ELR (cell line): ENCODE measurements at regions not wholly inside any gene's neighbourhood (a gene's known extent, or its start where the extent isn't known, plus 50 kb on each side); places are given as distances from the start of the nearest gene placed in this dataset.
A peak's percentile ranks its signal among the peaks of the same experiment; 100 is the strongest.

Experiments used
- DNase-seq: peaks from one replicate; pipeline ENCODE4 v3.0.0-alpha.2; 2015; ENCODE audit warnings: low read depth

DNA sequence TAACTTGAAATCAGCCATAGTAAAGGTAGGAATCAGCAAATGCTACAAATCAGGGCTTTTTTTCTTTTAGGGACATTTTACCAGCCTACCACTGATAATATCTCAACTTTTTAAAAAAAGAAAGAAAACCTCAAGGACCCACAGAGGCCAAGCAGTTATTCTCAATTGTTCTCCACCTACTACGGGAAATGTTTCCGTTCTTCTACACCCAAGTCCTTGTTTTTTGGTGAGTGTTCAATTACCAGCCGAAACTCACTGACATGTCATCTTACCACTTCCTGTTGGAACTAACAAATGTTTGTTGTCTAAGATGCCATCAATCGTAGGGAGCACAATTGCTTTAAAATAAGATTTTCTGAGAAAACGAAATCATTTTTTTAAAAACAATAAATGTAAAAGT is 50.2 kb upstream of the CDK1 start:
- no peak for DNase-seq

DNA sequence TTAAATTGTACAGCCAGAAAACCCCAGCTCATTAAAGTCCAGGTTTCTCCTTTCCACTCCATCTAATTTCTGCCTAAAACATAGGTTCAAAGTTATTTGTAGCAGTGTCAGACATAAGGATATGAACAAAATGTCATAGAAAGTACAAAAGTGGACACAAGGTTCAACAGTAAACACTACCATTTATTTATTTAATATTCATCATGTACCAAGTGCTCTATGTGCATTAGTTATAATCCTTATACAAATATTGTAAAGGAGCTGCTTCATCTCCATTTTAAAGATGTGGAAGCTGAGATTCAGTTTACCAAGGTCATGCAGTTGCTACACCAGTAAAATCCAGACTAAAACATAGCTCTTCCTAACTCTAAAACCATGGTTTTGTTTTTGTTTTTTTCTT is 52.0 kb upstream of the CDK1 start:
- no peak for DNase-seq

GRCh38 chr10:60722623-60723022 is 55.7 kb upstream of the CDK1 start:
- DNase-seq, result no peak

- no peak for DNase-seq
These were observed 58.6 kb upstream of the CDK1 start for GRCh38 chr10:60719721-60720120.

GRCh38 chr10:60718886-60719285 is 59.4 kb upstream of the CDK1 start:
- DNase-seq, result no peak

- peak; percentile 2 for DNase-seq
These were observed 60.4 kb upstream of the CDK1 start for GRCh38 chr10:60717852-60718251.

DNA sequence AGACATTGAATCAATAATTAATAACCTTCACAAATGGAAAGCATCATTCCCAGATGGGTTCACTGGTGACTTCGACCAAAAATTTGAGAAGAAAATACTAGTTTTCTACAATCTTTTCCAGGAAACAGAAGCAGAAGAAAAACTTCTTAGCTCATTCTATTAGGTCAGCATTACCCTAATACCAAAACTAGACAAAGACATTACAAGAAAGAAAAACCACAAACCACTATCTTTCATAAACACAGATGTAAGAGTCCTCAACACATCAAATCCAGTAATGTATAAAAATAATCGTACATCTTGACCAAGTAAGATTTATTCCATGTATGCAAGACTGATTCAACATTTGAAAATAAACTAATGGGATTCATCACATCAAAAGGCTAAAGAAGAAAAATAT is 64.0 kb upstream of the CDK1 start:
- DNase-seq, result no peak

GRCh38 chr10:60711496-60711895 is 66.8 kb upstream of the CDK1 start:
- no peak for DNase-seq

GRCh38 chr10:60710041-60710440 is 68.2 kb upstream of the CDK1 start:
- no peak for DNase-seq

- no peak for DNase-seq
These were observed 69.6 kb upstream of the CDK1 start for GRCh38 chr10:60708666-60709065.

DNA sequence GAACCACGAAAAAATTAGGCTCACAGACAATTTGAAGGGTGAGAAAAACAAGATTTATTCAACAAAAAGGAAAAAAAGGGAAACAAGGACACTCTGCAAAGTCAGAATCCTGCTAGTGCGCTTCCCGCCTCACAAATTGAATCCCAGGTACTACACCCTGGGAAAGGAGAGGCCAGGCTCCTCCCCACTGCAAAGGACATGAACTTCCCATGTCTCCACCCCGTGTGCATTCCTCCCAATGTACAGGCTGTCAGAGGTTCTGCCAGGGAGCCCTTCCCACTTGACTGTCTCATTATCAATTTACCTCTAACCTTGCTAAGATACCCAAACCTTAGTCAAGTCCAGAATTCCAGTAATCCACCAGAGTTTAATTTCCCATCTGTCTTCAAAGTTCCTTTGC is 70.4 kb upstream of the CDK1 start:
- no peak for DNase-seq

DNA sequence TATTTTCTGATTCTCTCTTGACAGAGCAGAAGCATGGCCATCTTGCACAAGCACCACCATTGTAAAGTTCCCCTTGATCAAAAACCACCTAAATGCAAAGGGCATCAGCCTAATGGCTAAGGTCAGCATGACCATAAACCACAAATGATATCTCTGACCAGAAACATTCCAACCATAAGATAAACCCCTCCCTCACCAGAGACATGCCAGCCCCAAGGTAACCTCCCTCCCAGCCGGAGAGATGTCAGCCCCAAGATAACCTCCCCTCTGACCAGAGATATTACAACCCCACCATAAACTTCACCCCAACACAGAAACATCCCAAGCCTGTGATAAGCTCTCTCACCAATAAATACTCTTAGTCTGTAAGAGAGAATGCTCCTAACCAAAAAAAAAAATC is 72.1 kb upstream of the CDK1 start:
- DNase-seq, result no peak

GRCh38 chr10:60705376-60705775 is 72.9 kb upstream of the CDK1 start:
- DNase-seq, result no peak

DNA sequence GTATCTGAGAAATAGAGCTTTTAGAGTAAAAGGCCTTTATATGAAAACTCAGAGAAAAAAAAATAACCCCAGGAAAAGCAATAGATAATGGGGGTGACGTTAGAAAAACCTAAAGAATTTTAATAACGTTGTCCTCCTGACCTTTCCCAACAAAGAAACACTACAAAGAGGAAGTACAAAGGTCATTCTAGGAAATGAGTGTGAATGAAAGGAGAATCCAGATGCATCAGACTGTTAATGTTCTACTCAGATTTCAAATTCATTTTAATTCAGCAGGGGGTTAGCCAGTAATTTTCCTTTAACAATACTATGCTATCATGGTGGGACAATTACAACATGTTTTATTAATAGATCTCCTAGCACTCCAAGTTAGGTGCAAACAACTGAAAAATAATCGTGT is 73.8 kb upstream of the CDK1 start:
- DNase-seq, result no peak

- no peak for DNase-seq
These were observed 74.8 kb upstream of the CDK1 start for GRCh38 chr10:60703266-60704041.

GRCh38 chr10:60687679-60688078 is 90.6 kb upstream of the CDK1 start:
- no peak for DNase-seq

GRCh38 chr10:60684091-60684490 is 94.2 kb upstream of the CDK1 start:
- no peak for DNase-seq

DNA sequence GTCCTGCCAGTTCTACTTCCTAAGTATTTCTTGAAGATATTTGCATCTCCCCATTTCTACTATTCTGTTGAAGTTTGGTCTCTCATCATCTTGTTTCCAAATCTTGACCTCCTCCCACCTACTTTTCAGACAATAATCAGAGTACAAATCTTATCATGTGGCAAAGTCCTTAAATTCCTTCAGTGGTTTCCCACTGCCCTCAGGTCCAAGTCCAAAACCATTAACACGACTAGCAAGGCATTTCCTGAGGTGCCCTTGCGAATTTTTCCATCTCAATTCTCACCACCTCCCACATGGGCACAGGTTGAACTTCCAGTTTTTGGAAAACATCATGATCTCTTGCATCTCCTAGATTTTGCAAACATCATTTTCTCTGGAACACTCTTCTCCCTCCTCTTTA is 97.2 kb upstream of the CDK1 start:
- no peak for DNase-seq

- DNase-seq, result no peak
These were observed 98.8 kb upstream of the CDK1 start for GRCh38 chr10:60679388-60679990.

DNA sequence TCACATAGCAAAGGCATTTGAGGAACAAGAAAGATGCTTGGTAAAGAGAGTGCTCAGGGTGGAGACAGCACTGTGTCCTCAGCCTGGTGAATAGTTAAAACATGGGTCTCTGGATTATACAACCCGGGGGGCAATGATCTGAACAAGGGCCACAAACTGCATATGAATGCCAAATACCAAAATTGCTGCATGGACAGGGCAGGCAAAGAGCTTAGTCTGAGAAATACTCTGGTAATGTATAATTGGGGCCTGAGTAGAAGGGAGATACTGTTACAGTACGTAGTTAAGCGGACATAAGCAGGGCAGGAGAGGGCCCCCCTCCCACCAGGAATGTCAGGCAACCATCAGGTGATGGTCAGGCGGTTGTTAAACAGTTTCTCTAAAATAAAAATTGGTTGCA is 99.3 kb upstream of the CDK1 start:
- DNase-seq, result no peak

GRCh38 chr10:60677531-60678129 is 100.6 kb upstream of the CDK1 start:
- DNase-seq, result no peak

DNA sequence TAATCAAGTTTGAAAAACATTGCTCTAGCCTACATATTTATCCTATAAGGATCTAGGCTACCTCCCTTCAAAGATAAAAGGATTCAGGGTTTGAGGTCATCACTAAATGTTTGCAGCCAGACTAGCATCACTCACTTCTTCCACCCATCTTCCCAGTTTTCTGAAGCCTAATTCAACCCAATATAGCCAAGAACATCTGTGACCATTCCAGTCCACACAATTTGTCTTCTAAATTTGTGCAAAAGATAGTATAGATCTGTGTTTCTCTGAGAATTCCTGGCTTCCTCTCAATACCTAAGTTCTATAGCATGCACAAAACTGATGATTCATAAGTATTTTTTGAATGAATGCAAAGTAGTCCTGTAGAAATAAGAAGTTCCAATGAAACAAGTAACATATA is 103.0 kb upstream of the CDK1 start:
- DNase-seq, result no peak

DNA sequence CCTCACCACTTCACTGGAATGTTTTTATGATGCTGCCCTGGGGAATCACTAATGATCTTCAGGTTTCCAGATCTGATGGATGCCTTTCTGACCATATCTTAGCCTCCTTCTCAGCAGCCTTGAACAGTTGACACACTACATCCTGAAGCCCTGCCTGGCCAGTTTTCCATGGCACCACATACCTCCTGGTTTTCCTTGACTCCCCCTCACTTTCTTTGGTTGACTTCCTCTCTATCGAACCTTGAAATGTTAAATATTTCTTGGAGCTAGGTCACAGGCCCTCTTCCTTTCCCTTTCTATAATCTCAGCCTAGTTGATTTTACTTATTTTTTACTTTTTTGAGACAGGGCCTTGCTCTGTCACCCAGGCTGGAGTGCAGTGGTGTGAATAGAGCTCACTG is 108.8 kb upstream of the CDK1 start:
- no peak for DNase-seq

DNA sequence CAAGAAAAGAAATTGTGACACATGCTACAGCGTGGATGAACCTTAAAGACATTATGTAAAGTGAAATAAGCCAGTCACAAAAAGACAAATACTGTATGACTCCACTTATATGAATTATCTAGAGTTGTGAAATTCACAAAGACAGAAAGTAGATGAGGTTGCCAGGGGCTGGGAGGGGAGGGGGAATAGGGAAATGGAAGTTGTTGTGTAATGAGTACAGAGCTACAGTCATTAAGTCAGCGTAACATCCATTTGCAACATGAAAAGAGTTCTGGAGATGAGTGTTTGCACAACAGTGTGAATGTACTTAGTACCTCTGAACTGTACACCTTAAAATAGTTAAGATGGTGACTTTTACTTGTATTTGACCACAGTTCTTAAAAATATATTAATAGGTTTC is 112.1 kb upstream of the CDK1 start:
- DNase-seq, result no peak
